Adrenal gland (tissue), 5 donors: ENCODE measurements at regions not wholly inside any gene's neighbourhood (a gene's known extent, or its start where the extent isn't known, plus 50 kb on each side); places are given as distances from the start of the nearest gene placed in this dataset.

ENCODE experiments used
- CTCF ChIP-seq, 6 experiments: fragments of 450-650 bp in 4 of 6; fragments of 200-600 bp in 2 of 6; sonication (generic) in 1 of 6; IDR thresholded peaks; 1 replicate in 5 of 6; 2 replicates in 1 of 6; pipeline versions ENCODE4 v1.5.1 to v1.8.0; 2016 to 2021; ENCODE audit warnings: antibody characterized with exemption in 6 of 6, mild to moderate bottlenecking in 2 of 6, moderate library complexity in 1 of 6
- POLR2A ChIP-seq, 2 donors: fragments of 450-650 bp; IDR thresholded peaks; one replicate each; pipeline ENCODE4 v1.6.1; 2017; ENCODE audit warnings: antibody characterized with exemption in 2 of 2, mild to moderate bottlenecking in 2 of 2, moderate library complexity in 1 of 2
- donor health status: DM: no; HTN: no; CAD: no.

GRCh38 chr3:106036696-106037095, 167.9 kb upstream of the CBLB start:
- no peak for TF ChIP-seq CTCF (IDR thresholded peaks at IDR 0.05)
- no peak for TF ChIP-seq POLR2A (IDR thresholded peaks at IDR 0.05)
